Stomach (tissue), 4 donors: ENCODE measurements at regions not wholly inside any gene's neighbourhood (a gene's known extent, or its start where the extent isn't known, plus 50 kb on each side); places are given as distances from the start of the nearest gene placed in this dataset.

Experiments used
- EP300 ChIP-seq: sonication (generic); formaldehyde crosslinking; IDR thresholded peaks from one replicate; pipeline ENCODE4 v1.6.1; 2017; ENCODE audit warnings: antibody characterized with exemption
- POLR2A ChIP-seq, 4 donors: fragments of 450-650 bp; IDR thresholded peaks; one replicate each; pipeline ENCODE4 v1.6.1; 2016; ENCODE audit warnings: antibody characterized with exemption in 4 of 4, control low read depth in 2 of 4, mild to moderate bottlenecking in 1 of 4, moderate library complexity in 1 of 4
- POLR2AphosphoS5 ChIP-seq, 3 donors: sonication (generic); formaldehyde crosslinking; IDR thresholded peaks; one replicate each; pipeline ENCODE4 v1.6.1; 2016; ENCODE audit warnings: antibody characterized with exemption in 3 of 3
- TF ChIP-seq, protein P1 (sequence below), 7 experiments: fragments of 450-650 bp in 4 of 7; fragments of 200-600 bp in 3 of 7; sonication (generic) in 3 of 7; IDR thresholded peaks; one replicate each; pipeline ENCODE4 v1.5.1; 2016 to 2019; ENCODE audit warnings: antibody characterized with exemption in 7 of 7, control low read depth in 2 of 7, mild to moderate bottlenecking in 1 of 7

GRCh38 chr12:88691811-88692210 lies 111.5 kb upstream of the KITLG start:
- TF ChIP-seq, protein P1, sequence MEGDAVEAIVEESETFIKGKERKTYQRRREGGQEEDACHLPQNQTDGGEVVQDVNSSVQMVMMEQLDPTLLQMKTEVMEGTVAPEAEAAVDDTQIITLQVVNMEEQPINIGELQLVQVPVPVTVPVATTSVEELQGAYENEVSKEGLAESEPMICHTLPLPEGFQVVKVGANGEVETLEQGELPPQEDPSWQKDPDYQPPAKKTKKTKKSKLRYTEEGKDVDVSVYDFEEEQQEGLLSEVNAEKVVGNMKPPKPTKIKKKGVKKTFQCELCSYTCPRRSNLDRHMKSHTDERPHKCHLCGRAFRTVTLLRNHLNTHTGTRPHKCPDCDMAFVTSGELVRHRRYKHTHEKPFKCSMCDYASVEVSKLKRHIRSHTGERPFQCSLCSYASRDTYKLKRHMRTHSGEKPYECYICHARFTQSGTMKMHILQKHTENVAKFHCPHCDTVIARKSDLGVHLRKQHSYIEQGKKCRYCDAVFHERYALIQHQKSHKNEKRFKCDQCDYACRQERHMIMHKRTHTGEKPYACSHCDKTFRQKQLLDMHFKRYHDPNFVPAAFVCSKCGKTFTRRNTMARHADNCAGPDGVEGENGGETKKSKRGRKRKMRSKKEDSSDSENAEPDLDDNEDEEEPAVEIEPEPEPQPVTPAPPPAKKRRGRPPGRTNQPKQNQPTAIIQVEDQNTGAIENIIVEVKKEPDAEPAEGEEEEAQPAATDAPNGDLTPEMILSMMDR (IDR thresholded peaks at IDR 0.05), result no peak
- TF ChIP-seq POLR2AphosphoS5 (IDR thresholded peaks at IDR 0.05) (no peak), POLR2A (IDR thresholded peaks at IDR 0.05) (no peak), EP300 (no peak)
